ENCODE measurements at regions not wholly inside any gene's neighbourhood (a gene's known extent, or its start where the extent isn't known, plus 50 kb on each side); places are given as distances from the start of the nearest gene placed in this dataset.
A peak's percentile ranks its signal among the peaks of the same experiment; 100 is the strongest.

GRCh38 chr6:1482381-1483166 is 93.2 kb downstream of the FOXF2 start:
- DNase-seq (ENCODE audit: extremely low read depth, low read depth, low spot score): no peak

DNA sequence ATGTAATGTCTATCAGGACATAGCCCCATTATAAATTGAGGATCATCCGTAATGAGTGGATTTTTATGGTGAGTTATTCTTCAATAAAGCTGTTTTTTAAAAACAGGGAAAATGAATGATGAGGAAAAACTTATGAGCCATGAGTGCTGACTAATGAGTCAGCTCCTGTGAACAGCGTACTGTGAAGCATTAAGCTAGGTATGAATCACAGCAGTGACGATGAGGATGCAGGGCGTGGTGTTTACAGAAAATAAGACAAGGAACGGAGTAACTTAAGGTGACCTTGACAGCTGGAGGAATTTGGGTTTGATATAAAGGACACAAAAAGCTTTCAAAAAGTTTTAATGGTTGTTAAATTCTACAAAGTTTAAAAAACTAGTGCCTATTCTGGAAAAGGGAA is 96.3 kb downstream of the FOXF2 start:
- peak; percentile 20 for DNase-seq (ENCODE audit: extremely low read depth, low read depth, low spot score)

DNA sequence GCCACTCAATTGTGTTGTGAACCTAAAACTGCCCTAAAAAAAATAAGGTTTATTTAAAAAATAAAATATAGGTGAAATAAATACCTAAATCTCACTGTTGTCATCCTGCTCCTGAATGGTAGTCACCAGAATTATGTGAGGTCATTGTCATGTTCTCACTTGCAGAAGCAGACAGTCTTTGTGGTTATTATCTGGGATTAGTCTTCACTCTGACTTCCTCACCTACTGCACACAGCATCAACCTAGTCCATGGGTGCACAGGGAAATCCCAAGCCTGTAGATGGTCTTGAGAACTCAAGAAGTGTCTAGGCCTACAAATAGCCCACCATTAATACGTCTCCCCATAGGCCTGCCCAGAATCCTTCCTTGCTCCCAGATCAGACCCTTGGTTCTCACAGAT is 97.0 kb downstream of the FOXF2 start:
- no peak for DNase-seq (ENCODE audit: extremely low read depth, low read depth, low spot score)

DNA sequence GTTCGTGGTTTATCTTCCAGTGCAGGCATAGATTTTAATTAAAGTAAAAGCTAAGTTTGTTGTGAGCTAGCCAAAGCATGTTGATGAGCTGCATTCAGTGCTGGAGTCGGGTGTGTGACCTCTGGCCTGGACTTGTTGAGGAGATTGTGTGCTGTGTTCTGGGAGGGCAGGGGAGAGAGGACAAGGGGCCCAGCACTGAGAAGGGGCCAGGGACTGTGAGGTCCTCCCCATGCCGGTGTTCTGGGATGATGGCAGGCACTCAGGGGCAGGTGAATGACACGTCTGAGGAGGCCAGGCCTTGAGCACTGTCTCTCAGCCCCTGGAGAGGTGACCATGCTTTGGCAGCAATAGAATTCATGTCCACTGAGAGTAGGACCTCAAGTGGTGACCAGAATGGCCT is 97.9 kb downstream of the FOXF2 start:
- no peak for DNase-seq (ENCODE audit: extremely low read depth, low read depth, low spot score)

DNA sequence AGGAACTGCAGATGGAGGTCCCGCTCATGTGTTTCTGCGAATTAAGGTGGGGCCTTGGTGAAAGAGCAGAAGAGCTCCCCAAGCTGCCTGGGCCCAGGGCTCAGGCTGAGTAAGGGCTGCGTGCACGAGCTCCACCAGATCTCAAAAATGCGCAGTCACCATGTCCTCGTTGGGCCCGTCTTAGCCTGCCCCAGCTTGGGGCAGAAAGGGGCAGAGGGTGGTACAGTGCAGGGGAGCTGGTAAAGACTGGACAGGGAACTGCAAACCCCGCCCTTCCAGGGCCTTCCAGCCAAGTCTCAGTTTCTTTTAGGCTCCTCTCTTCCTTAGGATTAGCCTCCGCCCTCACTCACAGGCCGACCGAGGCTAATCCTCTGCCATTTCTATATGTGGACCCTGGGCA is 101.6 kb downstream of the FOXF2 start:
- DNase-seq (ENCODE audit: extremely low read depth, low read depth, low spot score): no peak

- no peak for DNase-seq (ENCODE audit: extremely low read depth, low read depth, low spot score)
Observed at GRCh38 chr6:1491591-1492319, 102.4 kb downstream of the FOXF2 start.

- no peak for DNase-seq (ENCODE audit: extremely low read depth, low read depth, low spot score)
Observed at GRCh38 chr6:1494671-1495070, 105.3 kb downstream of the FOXF2 start.

GRCh38 chr6:1495344-1495743 is 106.0 kb downstream of the FOXF2 start:
- DNase-seq (ENCODE audit: extremely low read depth, low read depth, low spot score): no peak

DNA sequence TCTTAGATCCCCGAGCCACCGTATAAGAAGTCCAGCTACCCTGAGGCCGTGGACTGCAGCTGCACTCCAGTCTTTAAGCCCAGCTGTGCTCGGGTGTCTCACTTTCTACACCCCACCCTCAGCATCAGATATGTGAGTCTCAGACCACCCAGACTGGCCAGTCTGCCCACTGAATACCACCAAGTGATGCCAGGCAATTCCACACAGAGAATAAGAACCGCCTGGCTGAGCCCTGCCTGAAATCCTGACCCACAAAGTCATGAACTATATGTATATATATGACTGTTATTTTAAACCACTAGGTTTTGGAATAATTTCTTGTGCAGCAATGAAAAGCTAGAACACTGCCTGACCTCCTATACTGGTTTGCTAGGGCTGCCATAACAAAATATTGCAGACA is 106.7 kb downstream of the FOXF2 start:
- no peak for DNase-seq (ENCODE audit: extremely low read depth, low read depth, low spot score)

GRCh38 chr6:1496836-1497760 is 107.7 kb downstream of the FOXF2 start:
- no peak for DNase-seq (ENCODE audit: extremely low read depth, low read depth, low spot score)

DNA sequence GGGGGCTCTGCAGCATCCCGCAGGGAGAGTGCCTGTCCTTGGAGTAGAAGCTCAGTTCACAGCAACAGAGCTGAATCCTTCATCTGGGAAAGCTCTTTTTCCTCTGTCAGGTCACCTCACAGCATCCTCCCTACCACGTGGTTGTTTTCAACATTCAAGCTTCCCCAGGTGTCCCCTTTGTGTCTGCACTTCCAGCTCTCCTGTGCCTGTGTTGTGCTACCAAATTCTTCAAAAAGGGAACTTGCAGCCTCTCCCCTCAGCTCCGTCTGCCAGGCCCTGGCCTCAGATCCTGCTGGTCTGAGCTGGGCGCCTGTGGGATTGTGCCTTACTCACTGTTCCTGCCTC is 108.4 kb downstream of the FOXF2 start:
- DNase-seq (ENCODE audit: extremely low read depth, low read depth, low spot score): no peak

DNA sequence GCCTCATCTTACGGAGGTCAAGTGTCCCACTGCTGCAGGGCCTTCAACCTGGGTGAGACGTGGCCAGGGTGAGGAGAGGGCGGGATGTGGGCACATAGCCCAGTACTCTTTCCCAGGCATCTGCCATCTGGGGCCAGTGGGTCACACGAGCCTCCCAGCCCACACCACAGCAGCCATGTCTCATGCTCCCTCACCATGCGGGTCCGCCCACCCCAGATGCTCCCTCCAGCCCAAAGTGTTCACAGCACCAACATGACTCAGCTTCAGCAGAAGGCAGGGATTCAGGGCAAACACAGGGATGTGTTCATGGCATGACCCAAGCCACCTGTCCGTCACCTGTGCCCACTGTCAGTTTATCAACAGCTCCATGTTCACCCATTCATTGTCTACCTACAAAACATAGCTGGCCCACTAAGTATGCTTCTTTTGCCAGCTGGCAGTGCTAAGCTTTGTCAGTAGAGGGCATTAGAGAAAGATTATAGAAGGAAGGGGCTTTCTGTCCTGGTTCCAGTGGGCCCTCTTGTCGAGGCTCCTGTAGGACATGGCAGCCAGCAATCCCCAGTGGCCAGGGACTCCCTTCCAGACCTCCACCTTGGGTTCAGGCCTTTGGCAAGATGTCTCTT is 109.2 kb downstream of the FOXF2 start:
- DNase-seq (ENCODE audit: extremely low read depth, low read depth, low spot score): no peak

- DNase-seq (ENCODE audit: extremely low read depth, low read depth, low spot score): no peak
Observed at GRCh38 chr6:1499777-1500176, 109.9 kb upstream of the FOXC1 start.

- DNase-seq (ENCODE audit: extremely low read depth, low read depth, low spot score): no peak
Observed at GRCh38 chr6:1500913-1501312, 108.8 kb upstream of the FOXC1 start.

GRCh38 chr6:1502041-1502440 is 107.7 kb upstream of the FOXC1 start:
- no peak for DNase-seq (ENCODE audit: extremely low read depth, low read depth, low spot score)

- no peak for DNase-seq (ENCODE audit: extremely low read depth, low read depth, low spot score)
Observed at GRCh38 chr6:1503811-1504210, 105.9 kb upstream of the FOXC1 start.

- DNase-seq (ENCODE audit: extremely low read depth, low read depth, low spot score): no peak
Observed at GRCh38 chr6:1504465-1504864, 105.2 kb upstream of the FOXC1 start.

DNA sequence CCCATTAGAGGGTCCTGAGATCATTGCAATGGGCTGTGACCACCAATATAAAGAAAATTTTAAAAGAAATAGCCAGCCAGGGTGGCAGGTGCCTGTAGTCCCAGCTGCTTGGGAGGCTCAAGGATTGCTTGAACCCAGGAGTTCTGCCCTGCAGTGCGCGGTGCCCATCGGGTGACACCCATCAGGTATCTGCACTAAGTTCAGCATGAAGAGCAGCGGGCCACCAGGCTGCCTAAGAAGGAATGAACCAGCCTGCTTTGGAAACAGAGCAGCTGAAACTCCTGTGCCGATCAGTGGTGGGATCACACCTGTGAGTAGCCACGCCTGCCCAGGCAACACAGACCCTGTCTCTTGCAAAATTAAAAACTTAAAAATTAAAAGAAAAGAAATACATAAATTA is 102.5 kb upstream of the FOXC1 start:
- DNase-seq (ENCODE audit: extremely low read depth, low read depth, low spot score): no peak

- no peak for DNase-seq (ENCODE audit: extremely low read depth, low read depth, low spot score)
Observed at GRCh38 chr6:1509241-1509640, 100.5 kb upstream of the FOXC1 start.

GRCh38 chr6:1510239-1510638 is 99.5 kb upstream of the FOXC1 start:
- DNase-seq (ENCODE audit: extremely low read depth, low read depth, low spot score): no peak

DNA sequence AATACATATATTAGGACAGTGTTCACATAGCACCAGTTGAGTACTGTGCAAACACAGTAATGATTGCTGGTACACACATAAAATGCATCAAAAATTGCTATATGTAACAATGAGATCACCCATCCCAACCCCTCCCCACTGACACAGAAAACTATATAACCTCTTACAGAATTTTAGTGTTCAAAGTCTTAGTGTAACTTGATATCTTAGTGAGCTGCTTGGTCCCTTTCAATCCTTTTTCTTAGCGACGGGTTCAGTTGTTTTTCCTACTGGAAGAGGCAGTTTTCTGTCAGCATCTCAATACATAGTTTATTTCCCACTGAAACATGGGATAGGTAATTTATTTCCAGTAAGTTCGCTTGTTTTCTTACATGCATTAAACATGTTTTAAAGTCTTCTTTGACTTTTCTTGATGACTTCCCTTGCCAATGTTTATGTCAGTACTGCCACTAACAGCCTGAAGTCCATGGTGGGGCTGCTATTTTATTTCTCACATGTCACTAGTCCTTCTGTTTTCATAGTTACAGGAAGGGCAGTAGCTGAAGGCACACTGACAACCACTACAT is 96.4 kb upstream of the FOXC1 start:
- DNase-seq (ENCODE audit: extremely low read depth, low read depth, low spot score): no peak
